A549 (cell line): ENCODE measurements at regions not wholly inside any gene's neighbourhood (a gene's known extent, or its start where the extent isn't known, plus 50 kb on each side); places are given as distances from the start of the nearest gene placed in this dataset.

Source experiments
- CEBPB ChIP-seq, 2 experiments: fragments of >200 bp in 1 of 2; sonication (Bioruptor Twin) in 1 of 2; formaldehyde crosslinking in 1 of 2; IDR thresholded peaks; 2 replicates each; pipeline ENCODE4 v1.6.1; 2012 to 2016
- EHF ChIP-seq: fragments of 250-450 bp; sonication (Bioruptor Pico); IDR thresholded peaks from 2 replicates; pipeline ENCODE4 v1.5.0; 2020; ENCODE audit warnings: mild to moderate bottlenecking
- MAZ ChIP-seq: fragments of 150-350 bp; IDR thresholded peaks from 2 replicates; pipeline ENCODE4 v1.6.1; 2014; ENCODE audit warnings: antibody characterized with exemption, low read depth, low read length, borderline replicate concordance
- POLR2A ChIP-seq: IDR thresholded peaks from 2 replicates; pipeline ENCODE4 v1.6.1; 2012; ENCODE audit warnings: mild to moderate bottlenecking, low read length
- TF ChIP-seq, protein P1 (sequence below): fragments of >200 bp; sonication (Bioruptor Twin); formaldehyde crosslinking; IDR thresholded peaks from 3 replicates; pipeline ENCODE4 v1.5.1; 2016

DNA sequence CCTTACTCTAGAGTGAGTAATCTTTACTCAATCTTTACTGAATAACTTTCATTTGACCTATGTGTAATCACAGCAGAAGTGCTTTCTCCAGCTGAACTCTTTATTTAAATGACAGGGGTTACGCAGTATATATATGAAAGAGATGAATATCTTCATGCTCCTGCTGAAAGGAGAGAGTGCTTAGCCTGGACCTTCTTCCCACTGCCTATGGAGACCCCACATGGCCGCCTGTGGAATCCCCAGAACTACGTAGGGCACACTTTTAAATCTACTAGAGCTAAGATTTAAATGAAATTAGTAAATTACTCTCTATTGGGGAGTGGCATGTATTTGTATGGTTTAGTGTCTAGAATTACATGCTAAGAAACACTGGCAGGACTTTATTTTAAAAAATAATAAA, 391.2 kb downstream of the ANKRD50 start:
- TF ChIP-seq MAZ (no peak), CEBPB (IDR thresholded peaks at IDR 0.05) (no peak), POLR2A (no peak), EHF (no peak)
- TF ChIP-seq, protein P1, sequence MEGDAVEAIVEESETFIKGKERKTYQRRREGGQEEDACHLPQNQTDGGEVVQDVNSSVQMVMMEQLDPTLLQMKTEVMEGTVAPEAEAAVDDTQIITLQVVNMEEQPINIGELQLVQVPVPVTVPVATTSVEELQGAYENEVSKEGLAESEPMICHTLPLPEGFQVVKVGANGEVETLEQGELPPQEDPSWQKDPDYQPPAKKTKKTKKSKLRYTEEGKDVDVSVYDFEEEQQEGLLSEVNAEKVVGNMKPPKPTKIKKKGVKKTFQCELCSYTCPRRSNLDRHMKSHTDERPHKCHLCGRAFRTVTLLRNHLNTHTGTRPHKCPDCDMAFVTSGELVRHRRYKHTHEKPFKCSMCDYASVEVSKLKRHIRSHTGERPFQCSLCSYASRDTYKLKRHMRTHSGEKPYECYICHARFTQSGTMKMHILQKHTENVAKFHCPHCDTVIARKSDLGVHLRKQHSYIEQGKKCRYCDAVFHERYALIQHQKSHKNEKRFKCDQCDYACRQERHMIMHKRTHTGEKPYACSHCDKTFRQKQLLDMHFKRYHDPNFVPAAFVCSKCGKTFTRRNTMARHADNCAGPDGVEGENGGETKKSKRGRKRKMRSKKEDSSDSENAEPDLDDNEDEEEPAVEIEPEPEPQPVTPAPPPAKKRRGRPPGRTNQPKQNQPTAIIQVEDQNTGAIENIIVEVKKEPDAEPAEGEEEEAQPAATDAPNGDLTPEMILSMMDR, result no peak
